ENCODE measurements at regions not wholly inside any gene's neighbourhood (a gene's known extent, or its start where the extent isn't known, plus 50 kb on each side); places are given as distances from the start of the nearest gene placed in this dataset.
A peak's percentile ranks its signal among the peaks of the same experiment; 100 is the strongest.

- Histone ChIP-seq H3K36me3 (no peaks in the 10 kb centered on the region), H3K27me3 (no peaks in the 10 kb centered on the region), H3K27ac (peak overlapping the region; percentile 66 to 82 (median 76)), H3K4me3 (no peak overlapping the region), H3K9me3 (no peaks in the 10 kb centered on the region), H3K4me1 (peaks cover 11 to 36% (median 25%) of the 10 kb centered on the region in 4 donors)
- WGBS, 2 donors (ENCODE audit: low coverage in 1 of 2): 83% methylated on average over 1 of the region's 1 CpG; no CpG with 5 or more reads in 1 of the 2 donors
- TF ChIP-seq POLR2AphosphoS5 (IDR thresholded peaks at IDR 0.05) (peak in 2 of 3 donors; percentile 39 to 65), CTCF (IDR thresholded peaks at IDR 0.05) (peak in 2 of 5 experiments; percentile 15 to 27), EP300 (IDR thresholded peaks at IDR 0.05; ENCODE audit: low read depth) (peak; percentile 4), POLR2A (IDR thresholded peaks at IDR 0.05) (no peak)
- peak; percentile 50 for DNase-seq
- in situ Hi-C loops (cut with MboI; ENCODE audit: low pct_ligation_motif_present in 1 of 4, low pct_unique_long_range_greater_than_20kb in 1 of 4, low sequenced_read_pairs in 3 of 4) (no loop called here), intact Hi-C loops (cut with DNase I; ENCODE audit: low total_unique reads) (no loop called here)
Measured at GRCh38 chr9:107613321-107613720, 123.8 kb upstream of the KLF4 start.

- TF ChIP-seq POLR2AphosphoS5 (IDR thresholded peaks at IDR 0.05) (no peak), EP300 (IDR thresholded peaks at IDR 0.05; ENCODE audit: low read depth) (no peak), CTCF (IDR thresholded peaks at IDR 0.05) (no peak), POLR2A (IDR thresholded peaks at IDR 0.05) (no peak)
- 74 to 94% methylated on average over 3 to 5 of the region's 5 CpGs for WGBS, 2 donors (ENCODE audit: low coverage in 1 of 2)
- intact Hi-C loops (cut with DNase I; ENCODE audit: low total_unique reads): no loop called here
- DNase-seq: no peak
- H3K27me3 ChIP-seq: no peaks in the 10 kb centered on the region
- peaks cover 11 to 39% (median 25%) of the 10 kb centered on the region in 4 donors for H3K4me1 ChIP-seq
- no peaks in the 10 kb centered on the region for H3K36me3 ChIP-seq
- no peaks in the 10 kb centered on the region for H3K9me3 ChIP-seq
- peak overlapping the region; percentile 17 to 66 (median 28) for H3K27ac ChIP-seq
- no peak overlapping the region for H3K4me3 ChIP-seq
- in situ Hi-C loops (cut with MboI; ENCODE audit: low pct_ligation_motif_present in 1 of 4, low pct_unique_long_range_greater_than_20kb in 1 of 4, low sequenced_read_pairs in 3 of 4): no loop called here
Measured at GRCh38 chr9:107612136-107612535, 122.6 kb upstream of the KLF4 start.

GRCh38 chr9:107609547-107609946, 120.0 kb upstream of the KLF4 start:
- H3K36me3 ChIP-seq: no peaks in the 10 kb centered on the region
- 90 to 93% methylated on average over 2 of the region's 2 CpGs for WGBS, 2 donors (ENCODE audit: low coverage in 1 of 2)
- no peaks in the 10 kb centered on the region for H3K27me3 ChIP-seq
- H3K4me3 ChIP-seq: no peak overlapping the region
- TF ChIP-seq EP300 (IDR thresholded peaks at IDR 0.05; ENCODE audit: low read depth) (no peak), POLR2AphosphoS5 (IDR thresholded peaks at IDR 0.05) (no peak), POLR2A (IDR thresholded peaks at IDR 0.05) (no peak), CTCF (IDR thresholded peaks at IDR 0.05) (no peak)
- H3K9me3 ChIP-seq: no peaks in the 10 kb centered on the region
- intact Hi-C loops (cut with DNase I; ENCODE audit: low total_unique reads) (no loop called here), in situ Hi-C loops (cut with MboI; ENCODE audit: low pct_ligation_motif_present in 1 of 4, low pct_unique_long_range_greater_than_20kb in 1 of 4, low sequenced_read_pairs in 3 of 4) (no loop called here)
- H3K4me1 ChIP-seq: peaks cover 5 to 44% (median 31%) of the 10 kb centered on the region in 4 donors
- no peak for DNase-seq
- no peak overlapping the region for H3K27ac ChIP-seq

- TF ChIP-seq EP300 (IDR thresholded peaks at IDR 0.05; ENCODE audit: low read depth): no peak
- peak; percentile 37 for TF ChIP-seq POLR2A (IDR thresholded peaks at IDR 0.05)
- peak in 2 of 3 donors; percentile 20 to 63 for TF ChIP-seq POLR2AphosphoS5 (IDR thresholded peaks at IDR 0.05)
- no peak for TF ChIP-seq CTCF (IDR thresholded peaks at IDR 0.05)
- Histone ChIP-seq H3K36me3 (no peaks in the 10 kb centered on the region), H3K27me3 (no peaks in the 10 kb centered on the region), H3K4me1 (peaks cover 0 to 43% (median 17%) of the 10 kb centered on the region in 4 donors), H3K4me3 (no peak overlapping the region), H3K27ac (peak overlapping the region; percentile 65 to 82 (median 72)), H3K9me3 (no peaks in the 10 kb centered on the region)
- WGBS, 2 donors (ENCODE audit: low coverage in 1 of 2): 65 to 68% methylated on average over 5 to 8 of the region's 8 CpGs
- peak; percentile 69 for DNase-seq
- intact Hi-C loops (cut with DNase I; ENCODE audit: low total_unique reads) (no loop called here), in situ Hi-C loops (cut with MboI; ENCODE audit: low pct_ligation_motif_present in 1 of 4, low pct_unique_long_range_greater_than_20kb in 1 of 4, low sequenced_read_pairs in 3 of 4) (no loop called here)
Measured at GRCh38 chr9:107606149-107606790, 116.7 kb upstream of the KLF4 start.

All from transverse colon (tissue), 4 donors.